D721Med (cell line): ENCODE measurements at regions not wholly inside any gene's neighbourhood (a gene's known extent, or its start where the extent isn't known, plus 50 kb on each side); places are given as distances from the start of the nearest gene placed in this dataset.

Experiments
- DNase-seq: peaks from one replicate; pipeline ENCODE4 v3.0.0; 2011; ENCODE audit warnings: low spot score; ENCODE audit not compliant: insufficient read length
- FAIRE-seq: peaks from 2 replicates; lab custom pipeline; 2011; peaks lifted over from hg19 to GRCh38; lab: Jason Lieb, UNC
- TF ChIP-seq, protein P1 (sequence below): IDR thresholded peaks from 2 replicates; pipeline ENCODE4 v1.5.1; 2012; ENCODE audit warnings: mild to moderate bottlenecking, control low read depth; ENCODE audit not compliant: insufficient read depth; ENCODE audit errors: missing control alignments

DNA sequence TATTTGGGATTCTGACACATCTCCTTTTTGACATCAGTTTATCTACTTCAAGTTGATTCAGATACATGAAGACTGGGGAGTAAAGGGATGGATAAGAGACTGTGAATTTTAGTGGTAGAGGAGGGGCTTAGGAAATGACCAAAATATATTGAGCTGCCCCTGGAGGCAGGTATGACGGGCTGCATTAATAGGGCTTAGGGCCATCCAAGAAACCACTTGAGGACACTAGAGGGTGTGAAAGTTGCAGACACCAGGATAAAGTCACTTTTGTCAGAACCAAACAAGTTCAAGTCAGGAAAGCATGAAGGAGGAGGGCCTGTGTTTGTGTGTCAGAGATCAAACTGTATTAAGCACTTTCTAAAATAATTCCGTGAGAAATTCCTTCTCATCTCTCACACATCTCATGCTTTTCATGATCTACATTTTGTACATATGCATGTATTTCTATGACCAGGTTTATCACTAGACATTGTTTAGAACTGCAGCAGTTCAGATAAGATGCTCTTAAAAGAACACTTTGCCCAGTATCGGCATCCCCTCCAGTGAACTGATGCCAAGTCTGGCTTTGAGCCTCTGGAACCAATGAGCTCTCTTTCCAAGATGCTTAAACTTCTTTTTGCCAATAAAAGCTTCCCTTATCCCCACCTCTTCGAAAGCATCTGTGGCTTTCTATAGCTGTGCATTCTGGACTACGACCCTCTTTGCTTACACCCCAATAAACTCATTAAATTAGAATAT, 136.9 kb downstream of the SLC38A1 start:
- FAIRE-seq (no peak), DNase-seq (no peak)
- TF ChIP-seq, protein P1, sequence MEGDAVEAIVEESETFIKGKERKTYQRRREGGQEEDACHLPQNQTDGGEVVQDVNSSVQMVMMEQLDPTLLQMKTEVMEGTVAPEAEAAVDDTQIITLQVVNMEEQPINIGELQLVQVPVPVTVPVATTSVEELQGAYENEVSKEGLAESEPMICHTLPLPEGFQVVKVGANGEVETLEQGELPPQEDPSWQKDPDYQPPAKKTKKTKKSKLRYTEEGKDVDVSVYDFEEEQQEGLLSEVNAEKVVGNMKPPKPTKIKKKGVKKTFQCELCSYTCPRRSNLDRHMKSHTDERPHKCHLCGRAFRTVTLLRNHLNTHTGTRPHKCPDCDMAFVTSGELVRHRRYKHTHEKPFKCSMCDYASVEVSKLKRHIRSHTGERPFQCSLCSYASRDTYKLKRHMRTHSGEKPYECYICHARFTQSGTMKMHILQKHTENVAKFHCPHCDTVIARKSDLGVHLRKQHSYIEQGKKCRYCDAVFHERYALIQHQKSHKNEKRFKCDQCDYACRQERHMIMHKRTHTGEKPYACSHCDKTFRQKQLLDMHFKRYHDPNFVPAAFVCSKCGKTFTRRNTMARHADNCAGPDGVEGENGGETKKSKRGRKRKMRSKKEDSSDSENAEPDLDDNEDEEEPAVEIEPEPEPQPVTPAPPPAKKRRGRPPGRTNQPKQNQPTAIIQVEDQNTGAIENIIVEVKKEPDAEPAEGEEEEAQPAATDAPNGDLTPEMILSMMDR: no peak

DNA sequence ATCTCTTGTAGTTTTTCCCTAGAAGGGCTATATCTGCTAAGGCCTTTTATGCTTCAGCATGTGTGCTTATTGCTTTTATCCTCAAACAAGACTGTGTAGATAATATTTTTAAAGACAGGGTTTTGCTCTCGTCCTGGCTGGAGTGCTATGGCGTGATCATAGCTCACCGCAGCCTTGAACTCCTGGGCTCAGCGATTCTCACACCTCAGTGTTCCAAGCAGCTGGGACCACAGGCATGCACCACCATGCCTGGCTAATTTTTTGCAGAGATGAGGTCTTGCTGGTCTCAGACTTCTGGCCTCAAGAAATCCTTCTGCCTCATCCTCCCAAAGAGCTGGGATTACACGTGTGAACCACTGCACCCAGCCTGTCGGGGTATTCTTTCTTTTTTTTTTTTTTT, 137.3 kb upstream of the SCAF11 start:
- TF ChIP-seq, protein P1: no peak
- no peak for DNase-seq
- no peak for FAIRE-seq

DNA sequence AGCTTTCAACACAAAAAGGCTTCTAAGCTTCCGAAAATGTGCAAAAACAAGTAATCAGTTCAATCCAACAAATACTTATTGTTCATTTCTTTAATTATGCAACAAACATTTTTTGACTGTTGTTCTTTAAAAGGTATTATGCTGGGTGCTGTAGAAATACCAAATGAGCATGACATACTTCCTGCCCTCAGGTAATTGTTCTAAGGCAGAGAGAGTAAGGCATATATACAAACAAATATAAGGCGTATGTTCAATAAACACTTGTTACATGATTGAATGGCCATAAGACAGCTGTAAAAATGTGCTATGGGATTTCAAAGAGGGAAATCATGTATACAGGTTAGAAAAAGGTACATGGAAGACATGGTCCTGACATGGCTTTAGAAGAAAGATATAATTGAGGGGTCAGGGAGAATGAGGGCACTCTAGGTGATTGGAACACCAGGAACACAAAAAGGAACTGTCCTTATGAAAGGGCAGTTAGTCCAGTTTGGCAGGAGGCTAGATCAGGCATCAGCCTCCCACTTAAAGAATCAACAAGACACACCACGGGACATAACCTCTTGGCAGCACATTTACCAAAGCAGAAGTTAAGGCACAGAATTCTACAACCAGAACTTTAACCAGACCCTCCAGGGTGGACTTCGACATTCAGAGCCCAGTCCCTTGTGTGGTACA, 135.8 kb upstream of the SCAF11 start:
- DNase-seq: no peak
- FAIRE-seq: no peak
- TF ChIP-seq, protein P1: no peak

DNA sequence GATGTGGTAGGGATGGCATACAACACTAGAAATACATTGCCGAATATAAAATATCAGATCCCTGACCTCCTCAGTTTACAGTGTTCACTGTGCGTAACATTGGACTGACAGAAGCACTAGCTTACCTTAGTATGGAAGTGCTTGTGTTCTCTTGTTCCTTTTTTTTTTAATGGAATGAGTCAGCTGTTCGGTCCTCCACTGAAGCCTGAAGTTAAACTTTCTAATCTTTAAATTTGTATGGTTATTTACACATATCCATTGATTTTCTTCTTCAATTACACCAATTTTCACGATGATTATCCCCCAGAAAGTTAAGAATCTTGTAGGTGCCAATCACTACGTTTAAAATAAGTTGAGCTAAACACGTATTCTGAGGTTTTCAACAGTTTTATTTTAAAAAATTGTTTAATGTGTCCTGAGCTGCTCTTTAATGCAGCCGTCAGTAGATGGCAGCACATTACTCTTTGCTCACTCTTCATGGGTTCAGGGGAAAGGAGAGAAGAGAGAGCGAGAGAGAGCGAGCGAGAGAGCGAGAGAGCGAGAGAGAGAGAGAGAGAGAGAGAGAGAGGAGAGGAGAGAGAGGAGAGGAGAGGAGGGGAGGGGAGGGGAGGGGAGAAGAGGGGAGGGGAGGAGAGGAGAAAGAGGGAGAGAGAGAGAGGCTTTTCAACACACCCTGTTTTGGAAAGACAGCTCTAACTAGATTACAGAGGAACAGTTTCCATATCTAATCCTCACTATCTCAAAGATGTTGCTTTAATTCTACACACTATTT, 134.7 kb upstream of the SCAF11 start:
- DNase-seq: no peak
- TF ChIP-seq, protein P1: peak; percentile 93
- FAIRE-seq: no peak

DNA sequence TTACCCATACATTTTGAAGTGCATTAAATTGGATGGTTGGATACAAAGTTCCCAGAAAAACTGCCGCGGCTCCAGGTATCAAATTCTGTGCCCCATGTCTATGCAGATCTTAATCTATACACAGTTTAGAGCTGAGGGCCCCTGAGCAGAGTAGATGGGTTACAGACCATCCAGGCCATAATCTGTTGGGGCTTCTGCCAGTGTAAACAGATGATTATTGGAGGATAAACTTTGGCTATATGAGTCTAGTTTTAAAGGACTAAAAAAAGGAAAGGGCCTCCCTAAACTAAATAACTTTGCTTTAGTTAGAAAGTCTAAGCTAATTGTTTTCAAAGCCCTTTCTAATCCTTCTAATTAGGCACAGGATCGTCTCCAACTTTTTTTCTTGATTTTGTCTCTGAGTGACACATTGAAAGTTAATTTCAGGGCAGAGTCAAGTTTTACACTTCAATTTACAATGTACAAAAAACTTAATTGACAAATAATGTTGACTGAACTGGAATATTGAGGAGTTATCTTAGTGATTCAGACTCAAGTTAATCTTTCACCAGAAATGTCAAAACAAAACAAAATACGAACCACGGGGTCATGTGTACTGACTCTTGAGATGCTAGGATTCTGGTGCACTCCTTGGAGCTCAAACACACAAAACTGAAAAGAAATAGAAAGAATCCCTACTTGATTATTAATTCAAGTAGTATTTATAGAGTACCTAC, 133.9 kb upstream of the SCAF11 start:
- TF ChIP-seq, protein P1: no peak
- no peak for FAIRE-seq

DNA sequence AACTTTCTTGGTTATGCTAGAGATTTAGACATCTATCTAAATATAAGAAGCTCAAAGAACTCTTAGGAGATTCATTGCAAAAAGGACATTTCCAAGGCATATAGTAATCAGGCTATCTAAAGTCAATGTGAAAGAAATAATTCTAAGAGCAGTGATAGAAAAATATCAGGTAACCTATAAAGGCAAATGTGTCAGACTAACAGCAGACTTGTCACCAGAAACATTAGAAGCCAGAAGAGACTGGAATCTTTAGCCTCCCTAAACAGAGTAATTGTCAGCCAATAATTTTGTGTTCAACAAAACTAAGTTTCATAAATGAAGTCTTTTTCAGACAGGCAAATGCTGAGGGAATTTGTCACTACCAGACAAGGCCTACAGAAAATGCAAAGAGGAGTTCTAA, 122.0 kb upstream of the SCAF11 start:
- FAIRE-seq (no peak), DNase-seq (no peak)

More for the DNA sequence above, 133.9 kb upstream of the SCAF11 start:
- no peak for DNase-seq

More for the DNA sequence above, 122.0 kb upstream of the SCAF11 start:
- TF ChIP-seq, protein P1: no peak
